ENCODE measurements at regions not wholly inside any gene's neighbourhood (a gene's known extent, or its start where the extent isn't known, plus 50 kb on each side); places are given as distances from the start of the nearest gene placed in this dataset.
"Not testable (repeated sequence)": the region's sequence is repeated elsewhere in the genome, so short reads cannot be mapped to it uniquely, and the experiment has no call there.

DNA sequence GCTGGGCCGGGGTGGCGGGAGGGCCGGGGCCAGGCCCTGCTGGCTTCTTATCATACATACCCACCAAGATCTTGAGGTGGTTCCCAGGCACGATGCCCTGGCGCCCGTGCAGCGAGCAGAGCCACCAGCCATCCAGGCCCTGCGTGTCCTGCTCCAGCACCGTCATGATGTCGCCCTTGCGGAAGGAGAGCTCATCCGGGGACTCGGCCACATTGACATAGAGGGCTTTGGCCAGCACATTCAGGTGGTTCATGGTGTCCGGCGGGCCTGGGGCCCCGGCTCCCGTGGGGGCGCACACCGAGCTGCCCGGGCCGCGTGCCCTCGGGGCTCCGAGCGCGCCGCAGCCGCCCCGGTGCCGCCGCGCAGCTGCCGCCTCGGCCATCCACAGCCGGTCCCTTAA is 467.5 kb downstream of the GOLGA6L6 start:
- H3K4me3 ChIP-seq (ENCODE audit: low read depth in 2 of 2, low read length in 1 of 2); POLR2A ChIA-PET; H2AFZ ChIP-seq (ENCODE audit: low read depth); H3K79me2 ChIP-seq (ENCODE audit: insufficient read depth); H3K27me3 ChIP-seq (ENCODE audit: insufficient read depth); CTCF ChIA-PET; H3F3A ChIP-seq (replicated peaks; ENCODE audit: insufficient read depth); H3K27ac ChIP-seq (ENCODE audit: low read depth in 2 of 2, low read length in 1 of 2); H4K20me1 ChIP-seq (ENCODE audit: insufficient read depth); H3K4me2 ChIP-seq; H3K4me1 ChIP-seq (ENCODE audit: control insufficient read depth in 1 of 2, insufficient read depth in 2 of 2, low read depth in 1 of 2, low read length in 1 of 2); H3K9me3 ChIP-seq; H3K9ac ChIP-seq; DNase-seq; H3K9me2 ChIP-seq; H3K36me3 ChIP-seq (replicated peaks in 1 of 2; ENCODE audit: control insufficient read depth in 1 of 2, insufficient read depth in 2 of 2, low read length in 1 of 2): not testable (repeated sequence)
- 13% methylated on average over 8 of the region's 35 CpGs for WGBS (ENCODE audit: low lambda C conversion rate)

DNA sequence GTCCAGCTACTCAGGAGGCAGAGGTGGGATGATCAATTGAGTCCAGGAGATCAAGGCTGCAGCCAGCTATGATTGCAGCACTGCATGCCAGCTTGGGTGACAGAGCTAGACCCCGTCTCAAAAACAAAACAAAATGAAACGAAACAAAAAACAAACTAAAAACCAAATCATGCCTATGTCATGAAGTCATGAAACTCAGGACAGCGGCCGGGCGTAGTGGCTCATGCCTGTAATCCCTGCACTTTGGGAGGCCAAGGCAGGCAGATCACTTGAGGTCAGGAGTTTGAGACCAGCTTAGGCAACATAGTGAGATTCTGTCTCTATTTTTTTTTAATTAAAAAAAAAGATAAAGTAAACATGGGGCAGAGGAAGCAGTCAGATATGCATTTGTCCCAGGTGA is 472.6 kb downstream of the GOLGA6L6 start:
- H3K27me3 ChIP-seq (ENCODE audit: insufficient read depth); POLR2A ChIA-PET; H3K4me3 ChIP-seq (ENCODE audit: low read depth in 2 of 2, low read length in 1 of 2); H3K79me2 ChIP-seq (ENCODE audit: insufficient read depth); H2AFZ ChIP-seq (ENCODE audit: low read depth); H3K9me2 ChIP-seq; H3K4me1 ChIP-seq (ENCODE audit: control insufficient read depth in 1 of 2, insufficient read depth in 2 of 2, low read depth in 1 of 2, low read length in 1 of 2); DNase-seq; H4K20me1 ChIP-seq (ENCODE audit: insufficient read depth); H3K27ac ChIP-seq (ENCODE audit: low read depth in 2 of 2, low read length in 1 of 2); H3K4me2 ChIP-seq; CTCF ChIA-PET; H3K9ac ChIP-seq; H3K9me3 ChIP-seq; H3F3A ChIP-seq (replicated peaks; ENCODE audit: insufficient read depth); H3K36me3 ChIP-seq (replicated peaks in 1 of 2; ENCODE audit: control insufficient read depth in 1 of 2, insufficient read depth in 2 of 2, low read length in 1 of 2): not testable (repeated sequence)
- WGBS (ENCODE audit: low lambda C conversion rate) = 4% methylated on average over 5 of the region's 5 CpGs

DNA sequence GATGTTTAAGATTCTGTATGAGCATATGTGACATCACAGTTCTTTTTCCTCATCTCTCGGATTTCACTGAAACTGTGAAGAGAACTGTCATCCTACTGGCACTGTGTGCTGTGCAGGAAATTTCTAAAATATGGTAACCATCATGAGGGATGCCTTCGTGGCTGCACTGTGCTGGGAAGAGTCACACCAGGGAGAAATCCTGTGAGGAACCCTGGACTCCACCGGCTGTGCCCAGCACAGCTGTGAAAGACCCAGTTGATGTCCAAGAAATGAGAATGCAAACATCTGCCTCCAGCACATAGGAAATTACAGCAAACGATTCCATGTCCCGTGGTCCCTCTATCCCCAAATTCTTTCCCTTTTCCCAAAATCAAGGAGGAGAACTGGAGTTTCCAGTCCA is 475.4 kb downstream of the GOLGA6L6 start:
- H4K20me1 ChIP-seq (ENCODE audit: insufficient read depth); H3K36me3 ChIP-seq (replicated peaks in 1 of 2; ENCODE audit: control insufficient read depth in 1 of 2, insufficient read depth in 2 of 2, low read length in 1 of 2); H3K4me3 ChIP-seq (ENCODE audit: low read depth in 2 of 2, low read length in 1 of 2); H3K9me3 ChIP-seq; H2AFZ ChIP-seq (ENCODE audit: low read depth); POLR2A ChIA-PET; H3K4me2 ChIP-seq; DNase-seq; H3K4me1 ChIP-seq (ENCODE audit: control insufficient read depth in 1 of 2, insufficient read depth in 2 of 2, low read depth in 1 of 2, low read length in 1 of 2); H3K9ac ChIP-seq; H3K79me2 ChIP-seq (ENCODE audit: insufficient read depth); CTCF ChIA-PET; H3K27me3 ChIP-seq (ENCODE audit: insufficient read depth); H3K27ac ChIP-seq (ENCODE audit: low read depth in 2 of 2, low read length in 1 of 2); H3F3A ChIP-seq (replicated peaks; ENCODE audit: insufficient read depth); H3K9me2 ChIP-seq: not testable (repeated sequence)
- 0% methylated on average over 4 of the region's 5 CpGs for WGBS (ENCODE audit: low lambda C conversion rate)

DNA sequence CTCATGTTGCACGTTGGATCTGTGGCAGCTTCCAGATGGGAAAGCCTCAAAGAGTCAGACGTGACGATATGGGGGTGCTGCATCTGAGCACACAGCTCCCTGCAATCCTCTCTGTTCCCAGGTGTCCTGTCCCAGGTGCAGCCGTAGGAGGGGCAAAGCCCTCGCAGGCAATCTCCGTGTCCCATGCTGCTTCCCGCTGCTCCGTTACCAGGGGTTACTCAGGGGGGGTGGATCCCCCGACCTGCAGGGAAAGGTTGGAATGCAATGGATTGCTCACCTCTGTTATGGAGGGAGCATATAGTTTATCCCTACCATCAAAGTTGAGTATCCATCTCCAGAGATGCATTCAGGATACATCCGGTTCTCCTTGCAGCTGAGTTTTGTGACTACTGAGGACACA is 476.1 kb downstream of the GOLGA6L6 start:
- H3K4me2 ChIP-seq; H3K9ac ChIP-seq; H2AFZ ChIP-seq (ENCODE audit: low read depth); H3K27me3 ChIP-seq (ENCODE audit: insufficient read depth); POLR2A ChIA-PET; CTCF ChIA-PET; H3K4me1 ChIP-seq (ENCODE audit: control insufficient read depth in 1 of 2, insufficient read depth in 2 of 2, low read depth in 1 of 2, low read length in 1 of 2); DNase-seq; H3K79me2 ChIP-seq (ENCODE audit: insufficient read depth); H3K9me2 ChIP-seq; H3F3A ChIP-seq (replicated peaks; ENCODE audit: insufficient read depth); H3K9me3 ChIP-seq; H3K36me3 ChIP-seq (replicated peaks in 1 of 2; ENCODE audit: control insufficient read depth in 1 of 2, insufficient read depth in 2 of 2, low read length in 1 of 2); H3K27ac ChIP-seq (ENCODE audit: low read depth in 2 of 2, low read length in 1 of 2); H3K4me3 ChIP-seq (ENCODE audit: low read depth in 2 of 2, low read length in 1 of 2); H4K20me1 ChIP-seq (ENCODE audit: insufficient read depth): not testable (repeated sequence)
- WGBS (ENCODE audit: low lambda C conversion rate) = 3% methylated on average over 7 of the region's 10 CpGs

DNA sequence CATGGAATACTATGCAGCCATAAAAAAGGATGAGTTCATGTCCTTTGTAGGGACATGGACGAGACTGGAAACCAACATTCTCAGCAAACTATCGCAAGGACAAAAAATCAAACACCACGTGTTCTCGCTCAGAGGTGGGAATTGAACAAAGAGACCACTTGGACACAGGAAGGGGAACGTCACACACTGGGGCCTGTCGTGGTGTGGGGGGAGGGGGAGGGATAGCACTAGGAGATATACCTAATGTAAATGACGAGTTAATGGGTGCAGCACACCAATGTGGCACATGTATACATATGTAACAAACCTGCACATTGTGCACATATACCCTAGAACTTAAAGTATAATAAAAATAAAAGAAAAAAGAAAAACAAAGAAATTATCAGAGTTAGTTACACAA is 478.4 kb downstream of the GOLGA6L6 start:
- H3K4me1 ChIP-seq (ENCODE audit: control insufficient read depth in 1 of 2, insufficient read depth in 2 of 2, low read depth in 1 of 2, low read length in 1 of 2); CTCF ChIA-PET; H4K20me1 ChIP-seq (ENCODE audit: insufficient read depth); H3F3A ChIP-seq (replicated peaks; ENCODE audit: insufficient read depth); H3K9me2 ChIP-seq; H3K4me3 ChIP-seq (ENCODE audit: low read depth in 2 of 2, low read length in 1 of 2); H3K9me3 ChIP-seq; H3K27me3 ChIP-seq (ENCODE audit: insufficient read depth); POLR2A ChIA-PET; H3K9ac ChIP-seq; DNase-seq; H3K79me2 ChIP-seq (ENCODE audit: insufficient read depth); H3K36me3 ChIP-seq (replicated peaks in 1 of 2; ENCODE audit: control insufficient read depth in 1 of 2, insufficient read depth in 2 of 2, low read length in 1 of 2); H3K4me2 ChIP-seq; H2AFZ ChIP-seq (ENCODE audit: low read depth); H3K27ac ChIP-seq (ENCODE audit: low read depth in 2 of 2, low read length in 1 of 2): not testable (repeated sequence)
- 6% methylated on average over 7 of the region's 7 CpGs for WGBS (ENCODE audit: low lambda C conversion rate)

DNA sequence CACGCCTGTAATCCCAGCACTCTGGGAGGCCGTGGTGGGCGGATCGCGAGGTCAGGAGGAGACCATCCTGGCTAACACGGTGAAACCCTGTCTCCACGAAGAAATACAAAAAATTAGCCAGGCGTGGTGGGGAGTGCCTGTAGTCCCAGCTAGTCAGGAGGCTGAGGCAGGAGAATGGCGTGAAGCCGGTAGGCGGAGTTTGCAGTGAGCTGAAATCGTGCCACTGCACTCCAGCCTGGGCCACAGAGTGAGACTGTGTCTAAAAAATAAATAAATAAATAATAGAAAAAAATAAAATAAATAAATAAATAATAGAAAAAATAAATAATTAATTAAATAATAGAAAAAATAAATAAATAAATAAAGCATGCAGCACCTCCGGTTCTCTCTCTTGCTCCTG is 480.8 kb downstream of the GOLGA6L6 start:
- H3K9me3 ChIP-seq; H4K20me1 ChIP-seq (ENCODE audit: insufficient read depth); H3K4me2 ChIP-seq; H2AFZ ChIP-seq (ENCODE audit: low read depth); H3K4me1 ChIP-seq (ENCODE audit: control insufficient read depth in 1 of 2, insufficient read depth in 2 of 2, low read depth in 1 of 2, low read length in 1 of 2); CTCF ChIA-PET; H3K9ac ChIP-seq; H3K36me3 ChIP-seq (replicated peaks in 1 of 2; ENCODE audit: control insufficient read depth in 1 of 2, insufficient read depth in 2 of 2, low read length in 1 of 2); H3K9me2 ChIP-seq; H3K4me3 ChIP-seq (ENCODE audit: low read depth in 2 of 2, low read length in 1 of 2); DNase-seq; POLR2A ChIA-PET; H3K27ac ChIP-seq (ENCODE audit: low read depth in 2 of 2, low read length in 1 of 2); H3F3A ChIP-seq (replicated peaks; ENCODE audit: insufficient read depth); H3K27me3 ChIP-seq (ENCODE audit: insufficient read depth); H3K79me2 ChIP-seq (ENCODE audit: insufficient read depth): not testable (repeated sequence)
- WGBS (ENCODE audit: low lambda C conversion rate) = 35% methylated on average over 7 of the region's 13 CpGs

DNA sequence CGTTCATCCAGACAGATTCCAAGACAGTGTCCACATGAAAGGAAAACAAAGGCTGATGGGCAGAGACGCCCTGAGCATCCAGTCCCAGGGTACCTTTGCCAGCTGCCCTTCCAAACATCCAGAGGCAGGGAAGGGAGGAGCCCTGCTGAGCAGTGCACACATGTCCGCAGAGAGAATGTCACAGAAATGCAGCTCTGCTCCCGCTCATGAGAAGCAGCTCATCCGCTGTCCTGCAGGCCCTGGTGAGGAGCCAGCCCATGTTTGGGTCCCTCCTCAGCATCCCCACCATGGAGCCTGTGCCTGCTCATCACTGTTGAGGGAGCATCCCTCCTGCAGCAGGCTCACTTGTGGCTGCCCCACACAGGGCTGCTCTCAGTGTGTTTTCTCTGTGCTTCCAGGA is 484.7 kb downstream of the GOLGA6L6 start:
- H3K27me3 ChIP-seq (ENCODE audit: insufficient read depth); H3K4me1 ChIP-seq (ENCODE audit: control insufficient read depth in 1 of 2, insufficient read depth in 2 of 2, low read depth in 1 of 2, low read length in 1 of 2); H3K4me2 ChIP-seq; H4K20me1 ChIP-seq (ENCODE audit: insufficient read depth); H2AFZ ChIP-seq (ENCODE audit: low read depth); H3K4me3 ChIP-seq (ENCODE audit: low read depth in 2 of 2, low read length in 1 of 2); H3K9ac ChIP-seq; DNase-seq; H3K36me3 ChIP-seq (replicated peaks in 1 of 2; ENCODE audit: control insufficient read depth in 1 of 2, insufficient read depth in 2 of 2, low read length in 1 of 2); H3K9me3 ChIP-seq; H3K27ac ChIP-seq (ENCODE audit: low read depth in 2 of 2, low read length in 1 of 2); H3K9me2 ChIP-seq; POLR2A ChIA-PET; H3K79me2 ChIP-seq (ENCODE audit: insufficient read depth); CTCF ChIA-PET; H3F3A ChIP-seq (replicated peaks; ENCODE audit: insufficient read depth): not testable (repeated sequence)
- 3% methylated on average over 4 of the region's 5 CpGs for WGBS (ENCODE audit: low lambda C conversion rate)
